WTC11 (cell line): ENCODE measurements at regions not wholly inside any gene's neighbourhood (a gene's known extent, or its start where the extent isn't known, plus 50 kb on each side); places are given as distances from the start of the nearest gene placed in this dataset.

ENCODE experiments used
- ATAC-seq: fragments of 200-7000 bp; cut with Tn5 transposase; 2 replicates; pipeline ENCODE4 v1.10.0; 2021; ENCODE audit warnings: mild to moderate bottlenecking, moderate library complexity
- CTCF ChIA-PET: fragments of 300-600 bp; sonication (Branson Sonifier 250); formaldehyde crosslinking; loops from one replicate; lab custom pipeline; 2021; ENCODE audit warnings: antibody characterized with exemption; lab: Charles Lee
- POLR2A ChIA-PET: fragments of 350-600 bp; sonication (Branson Sonifier 250); formaldehyde crosslinking; loops from one replicate; lab custom pipeline; 2021; ENCODE audit warnings: antibody characterized with exemption; lab: Charles Lee
- DNase-seq: peaks from one replicate; pipeline ENCODE4 v3.0.0; 2021; ENCODE audit warnings: low spot score
- H3K27ac Mint-ChIP-seq: 2 replicates; pipeline ENCODE4 v1.8.0; 2021; ENCODE audit warnings: mixed read lengths
- H3K27me3 Mint-ChIP-seq: 2 replicates; pipeline ENCODE4 v1.8.0; 2021; ENCODE audit warnings: low read depth, mild to moderate bottlenecking, moderate library complexity, mixed read lengths
- H3K36me3 Mint-ChIP-seq: 2 replicates; pipeline ENCODE4 v1.8.0; 2021; ENCODE audit warnings: mixed read lengths
- H3K4me1 Mint-ChIP-seq: 2 replicates; pipeline ENCODE4 v1.8.0; 2022; ENCODE audit warnings: mixed read lengths
- H3K4me3 Mint-ChIP-seq: 2 replicates; pipeline ENCODE4 v1.8.0; 2021; ENCODE audit warnings: mild to moderate bottlenecking, moderate library complexity, mixed read lengths
- H3K9me3 Mint-ChIP-seq: 2 replicates; pipeline ENCODE4 v1.8.0; 2021; ENCODE audit warnings: mixed read lengths
- ATF6 ChIP-seq: sonication (generic); formaldehyde crosslinking; IDR thresholded peaks from 2 replicates; pipeline ENCODE4 v1.8.1; 2023; ENCODE audit warnings: mild to moderate bottlenecking, missing genetic modification reagents
- CTCF ChIP-seq: fragments of 200-600 bp; IDR thresholded peaks from 2 replicates; pipeline ENCODE4 v1.8.0; 2022; ENCODE audit warnings: antibody characterized with exemption
- E2F5 ChIP-seq: sonication (generic); formaldehyde crosslinking; IDR thresholded peaks from 2 replicates; pipeline ENCODE4 v1.8.1; 2022; ENCODE audit warnings: mild to moderate bottlenecking, moderate library complexity, missing genetic modification reagents
- EMX1 ChIP-seq: fragments of 250-450 bp; sonication (Bioruptor Pico); IDR thresholded peaks from 2 replicates; pipeline ENCODE4 v1.8.0; 2021; ENCODE audit warnings: mild to moderate bottlenecking
- FOXJ3 ChIP-seq: sonication (generic); formaldehyde crosslinking; IDR thresholded peaks from 2 replicates; pipeline ENCODE4 v1.9.0; 2021; ENCODE audit warnings: missing genetic modification reagents, mild to moderate bottlenecking, borderline replicate concordance
- GRHL2 ChIP-seq: fragments of 250-450 bp; sonication (Bioruptor Pico); IDR thresholded peaks from 2 replicates; pipeline ENCODE4 v1.8.0; 2022; ENCODE audit warnings: mild to moderate bottlenecking, moderate library complexity; ENCODE audit not compliant: insufficient replicate concordance, severe bottlenecking
- IRF2 ChIP-seq: sonication (generic); formaldehyde crosslinking; IDR thresholded peaks from 2 replicates; pipeline ENCODE4 v1.8.0; 2022; ENCODE audit warnings: low read depth, missing genetic modification reagents, borderline replicate concordance
- MYBL2 ChIP-seq: sonication (generic); formaldehyde crosslinking; IDR thresholded peaks from 2 replicates; pipeline ENCODE4 v1.8.1; 2023; ENCODE audit warnings: mild to moderate bottlenecking, moderate library complexity, missing genetic modification reagents
- NR1H2 ChIP-seq: sonication (generic); formaldehyde crosslinking; IDR thresholded peaks from 2 replicates; pipeline ENCODE4 v1.9.0; 2021; ENCODE audit warnings: mild to moderate bottlenecking, moderate library complexity, missing genetic modification reagents
- NR2C2 ChIP-seq: sonication (generic); formaldehyde crosslinking; IDR thresholded peaks from 2 replicates; pipeline ENCODE4 v1.8.0; 2022; ENCODE audit warnings: mild to moderate bottlenecking, missing genetic modification reagents
- OVOL2 ChIP-seq: fragments of 250-450 bp; sonication (Bioruptor Pico); IDR thresholded peaks from 2 replicates; pipeline ENCODE4 v1.9.0; 2021; ENCODE audit warnings: mild to moderate bottlenecking, borderline replicate concordance
- RORB ChIP-seq: fragments of 250-450 bp; sonication (Bioruptor Pico); IDR thresholded peaks from 2 replicates; pipeline ENCODE4 v1.9.0; 2021; ENCODE audit warnings: mild to moderate bottlenecking
- TEAD1 ChIP-seq: sonication (generic); formaldehyde crosslinking; IDR thresholded peaks from 2 replicates; pipeline ENCODE4 v1.8.0; 2022; ENCODE audit warnings: mild to moderate bottlenecking, missing genetic modification reagents
- ZBTB43 ChIP-seq: sonication (generic); formaldehyde crosslinking; IDR thresholded peaks from 2 replicates; pipeline ENCODE4 v1.8.1; 2023; ENCODE audit warnings: mild to moderate bottlenecking, missing genetic modification reagents
- ZNF121 ChIP-seq: sonication (generic); formaldehyde crosslinking; IDR thresholded peaks from 2 replicates; pipeline ENCODE4 v1.8.0; 2023; ENCODE audit warnings: missing genetic modification reagents
- TF ChIP-seq, protein P1 (sequence below): sonication (generic); formaldehyde crosslinking; conservative IDR thresholded peaks from 2 replicates; pipeline ENCODE4 v1.8.1; 2022; ENCODE audit warnings: mild to moderate bottlenecking, missing genetic modification reagents
- TF ChIP-seq, protein P2 (sequence below): fragments of 250-450 bp; sonication (Bioruptor Pico); IDR thresholded peaks from 2 replicates; pipeline ENCODE4 v1.8.0; 2021; ENCODE audit warnings: mild to moderate bottlenecking

- TF ChIP-seq ZNF121 (CRISPR knock-in tag), result no peak
- TF ChIP-seq NR1H2 (CRISPR knock-in tag), result no peak
- TF ChIP-seq ZBTB43 (CRISPR knock-in tag), result no peak
- TF ChIP-seq EMX1 (CRISPR knock-in tag), result no peak
Observed at GRCh38 chr4:107391630-107392028, 328.4 kb downstream of the PAPSS1 start (continued).

GRCh38 chr4:107391009-107391629 is 328.9 kb downstream of the PAPSS1 start:
- no peak overlapping the region for H3K27ac Mint-ChIP-seq
- DNase-seq, result no peak
- peaks cover 13% of the 10 kb centered on the region for H3K4me1 Mint-ChIP-seq
- ChIA-PET POLR2A (no interaction called here), CTCF (no interaction called here)
- TF ChIP-seq, protein P1, sequence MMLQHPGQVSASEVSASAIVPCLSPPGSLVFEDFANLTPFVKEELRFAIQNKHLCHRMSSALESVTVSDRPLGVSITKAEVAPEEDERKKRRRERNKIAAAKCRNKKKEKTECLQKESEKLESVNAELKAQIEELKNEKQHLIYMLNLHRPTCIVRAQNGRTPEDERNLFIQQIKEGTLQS (CRISPR knock-in tag), result no peak
- no peak for TF ChIP-seq E2F5 (CRISPR knock-in tag)
- TF ChIP-seq ATF6, result no peak
- TF ChIP-seq ZBTB43 (CRISPR knock-in tag), result no peak
- no peak for TF ChIP-seq CTCF
- no peak for TF ChIP-seq FOXJ3 (CRISPR knock-in tag)
- TF ChIP-seq MYBL2 (CRISPR knock-in tag), result no peak
- no peak for TF ChIP-seq IRF2 (CRISPR knock-in tag)
- TF ChIP-seq GRHL2 (CRISPR knock-in tag), result no peak
- TF ChIP-seq TEAD1 (CRISPR knock-in tag), result no peak
- no peak for TF ChIP-seq RORB (CRISPR knock-in tag)
- no peak for TF ChIP-seq OVOL2 (CRISPR knock-in tag)
- no peak for TF ChIP-seq NR2C2 (CRISPR knock-in tag)
- TF ChIP-seq, protein P2, sequence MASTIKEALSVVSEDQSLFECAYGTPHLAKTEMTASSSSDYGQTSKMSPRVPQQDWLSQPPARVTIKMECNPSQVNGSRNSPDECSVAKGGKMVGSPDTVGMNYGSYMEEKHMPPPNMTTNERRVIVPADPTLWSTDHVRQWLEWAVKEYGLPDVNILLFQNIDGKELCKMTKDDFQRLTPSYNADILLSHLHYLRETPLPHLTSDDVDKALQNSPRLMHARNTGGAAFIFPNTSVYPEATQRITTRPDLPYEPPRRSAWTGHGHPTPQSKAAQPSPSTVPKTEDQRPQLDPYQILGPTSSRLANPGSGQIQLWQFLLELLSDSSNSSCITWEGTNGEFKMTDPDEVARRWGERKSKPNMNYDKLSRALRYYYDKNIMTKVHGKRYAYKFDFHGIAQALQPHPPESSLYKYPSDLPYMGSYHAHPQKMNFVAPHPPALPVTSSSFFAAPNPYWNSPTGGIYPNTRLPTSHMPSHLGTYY, result no peak
- H3K9me3 Mint-ChIP-seq, result peaks cover 12% of the 10 kb centered on the region
- H3K4me3 Mint-ChIP-seq, result no peak overlapping the region
- no peak for ATAC-seq
- H3K27me3 Mint-ChIP-seq, result no peaks in the 10 kb centered on the region
- no peaks in the 10 kb centered on the region for H3K36me3 Mint-ChIP-seq
